HEK293T (cell line): ENCODE measurements at regions not wholly inside any gene's neighbourhood (a gene's known extent, or its start where the extent isn't known, plus 50 kb on each side); places are given as distances from the start of the nearest gene placed in this dataset.

Experiments used
- CTCF ChIA-PET: fragments of 350-600 bp; formaldehyde crosslinking; extraction: SDS; loops from one replicate; lab custom pipeline; 2021; ENCODE audit warnings: antibody characterized with exemption, inconsistent platforms; lab: Yijun Ruan, JAX
- POLR2A ChIA-PET: fragments of 350-600 bp; formaldehyde crosslinking; extraction: SDS; loops from one replicate; lab custom pipeline; 2020; ENCODE audit warnings: antibody characterized with exemption, inconsistent platforms; lab: Yijun Ruan, JAX
- DNase-seq: peaks from one replicate; pipeline ENCODE4 v3.0.0; 2012; ENCODE audit warnings: mixed read lengths; ENCODE audit errors: extremely low spot score
- ARNT ChIP-seq: fragments of 450-650 bp; IDR thresholded peaks from 2 replicates; pipeline ENCODE4 v1.6.1; 2017; ENCODE audit warnings: mild to moderate bottlenecking
- BHLHE40 ChIP-seq: fragments of 450-650 bp; IDR thresholded peaks from 2 replicates; pipeline ENCODE4 v1.6.1; 2016; ENCODE audit warnings: mild to moderate bottlenecking, moderate library complexity, borderline replicate concordance
- CTBP1 ChIP-seq: fragments of 450-650 bp; IDR thresholded peaks from 2 replicates; pipeline ENCODE4 v1.6.1; 2016; ENCODE audit warnings: borderline replicate concordance
- ELF4 ChIP-seq: fragments of 450-650 bp; IDR thresholded peaks from 2 replicates; pipeline ENCODE4 v1.6.1; 2017; ENCODE audit warnings: antibody characterized with exemption
- FOXA1 ChIP-seq: fragments of 450-650 bp; IDR thresholded peaks from 2 replicates; pipeline ENCODE4 v1.6.1; 2016; ENCODE audit warnings: mild to moderate bottlenecking
- FOXK2 ChIP-seq: fragments of 450-650 bp; IDR thresholded peaks from 2 replicates; pipeline ENCODE4 v1.6.1; 2016; ENCODE audit warnings: mild to moderate bottlenecking
- FOXM1 ChIP-seq: fragments of 450-650 bp; IDR thresholded peaks from 2 replicates; pipeline ENCODE4 v1.6.1; 2017; ENCODE audit warnings: mild to moderate bottlenecking, borderline replicate concordance
- HDGF ChIP-seq: fragments of 450-650 bp; IDR thresholded peaks from 2 replicates; pipeline ENCODE4 v1.6.1; 2017; ENCODE audit warnings: antibody characterized with exemption, borderline replicate concordance
- L3MBTL2 ChIP-seq: fragments of 450-650 bp; conservative IDR thresholded peaks from 2 replicates; pipeline ENCODE4 v1.6.1; 2016; ENCODE audit warnings: mild to moderate bottlenecking
- LEF1 ChIP-seq: fragments of 450-650 bp; IDR thresholded peaks from 2 replicates; pipeline ENCODE4 v1.6.1; 2017; ENCODE audit warnings: mild to moderate bottlenecking, borderline replicate concordance
- NFRKB ChIP-seq: fragments of 450-650 bp; IDR thresholded peaks from 2 replicates; pipeline ENCODE4 v1.6.1; 2016; ENCODE audit warnings: mild to moderate bottlenecking, moderate library complexity
- SP1 ChIP-seq: fragments of 450-650 bp; IDR thresholded peaks from 2 replicates; pipeline ENCODE4 v1.6.1; 2017
- SUZ12 ChIP-seq: fragments of 450-650 bp; IDR thresholded peaks from 2 replicates; pipeline ENCODE4 v1.6.1; 2016; ENCODE audit warnings: mild to moderate bottlenecking
- TARDBP ChIP-seq: fragments of 450-650 bp; IDR thresholded peaks from 2 replicates; pipeline ENCODE4 v1.6.1; 2016
- ZNF384 ChIP-seq: fragments of 450-650 bp; IDR thresholded peaks from 2 replicates; pipeline ENCODE4 v1.6.1; 2016
- TF ChIP-seq, protein P1 (sequence below): fragments of 450-650 bp; IDR thresholded peaks from 2 replicates; pipeline ENCODE4 v1.6.1; 2016

DNA sequence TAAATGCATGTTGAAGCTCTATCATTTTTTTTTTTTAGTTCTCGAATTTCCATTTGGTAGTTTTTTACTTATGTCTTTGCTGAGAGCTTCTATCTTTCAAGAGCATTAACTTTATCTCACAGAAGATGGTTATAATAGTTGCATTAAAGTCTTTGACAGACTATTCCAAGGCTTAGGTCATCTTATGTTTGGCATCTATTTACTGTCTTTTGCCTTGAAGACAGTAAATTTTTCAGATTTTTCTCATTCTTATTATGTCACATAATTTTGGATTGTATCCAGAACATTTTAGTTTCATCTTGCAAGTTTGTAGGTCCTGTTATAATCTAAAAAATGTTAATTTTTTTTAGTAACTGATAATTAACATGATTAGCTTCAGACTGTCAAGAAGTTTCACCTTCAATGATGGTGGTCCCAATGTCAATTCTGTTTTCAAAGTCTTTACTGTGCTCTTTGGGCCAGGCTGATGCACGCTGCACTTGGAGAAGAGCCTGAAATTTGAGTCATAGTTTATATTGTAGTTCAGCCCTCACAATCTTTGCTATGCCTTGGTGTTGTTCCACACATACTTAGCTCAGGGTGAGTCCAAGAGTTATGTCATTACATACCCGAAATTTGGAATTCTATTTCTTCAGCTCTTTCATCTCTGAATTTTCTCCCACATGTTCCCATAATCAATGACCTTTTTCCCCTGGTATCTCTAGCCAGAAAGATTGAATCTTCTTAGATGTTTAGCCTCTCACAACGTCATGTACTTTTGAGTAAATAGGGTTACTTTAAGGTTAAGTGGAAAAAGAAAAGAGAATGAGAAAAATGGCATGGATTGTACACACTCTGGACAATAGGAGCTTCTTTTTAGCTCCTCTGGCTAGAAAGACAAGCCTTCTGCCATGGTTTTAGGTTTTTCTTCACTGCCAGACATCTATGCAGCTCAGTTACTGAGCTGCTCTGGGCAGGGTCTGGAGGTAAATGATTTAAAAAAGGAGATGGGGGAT lies 110.3 kb upstream of the BTBD3 start:
- no peak for DNase-seq
- POLR2A ChIA-PET = no interaction called here
- CTCF ChIA-PET = no interaction called here
- TF ChIP-seq LEF1 = no peak
- TF ChIP-seq FOXK2 = no peak
- TF ChIP-seq, protein P1, sequence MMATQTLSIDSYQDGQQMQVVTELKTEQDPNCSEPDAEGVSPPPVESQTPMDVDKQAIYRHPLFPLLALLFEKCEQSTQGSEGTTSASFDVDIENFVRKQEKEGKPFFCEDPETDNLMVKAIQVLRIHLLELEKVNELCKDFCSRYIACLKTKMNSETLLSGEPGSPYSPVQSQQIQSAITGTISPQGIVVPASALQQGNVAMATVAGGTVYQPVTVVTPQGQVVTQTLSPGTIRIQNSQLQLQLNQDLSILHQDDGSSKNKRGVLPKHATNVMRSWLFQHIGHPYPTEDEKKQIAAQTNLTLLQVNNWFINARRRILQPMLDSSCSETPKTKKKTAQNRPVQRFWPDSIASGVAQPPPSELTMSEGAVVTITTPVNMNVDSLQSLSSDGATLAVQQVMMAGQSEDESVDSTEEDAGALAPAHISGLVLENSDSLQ = no peak
- no peak for TF ChIP-seq BHLHE40
- no peak for TF ChIP-seq SP1
- TF ChIP-seq ARNT = no peak
- no peak for TF ChIP-seq FOXM1
- TF ChIP-seq SUZ12 = no peak
- no peak for TF ChIP-seq HDGF
- TF ChIP-seq CTBP1 = no peak
- TF ChIP-seq TARDBP = no peak
- TF ChIP-seq ELF4 = no peak
- TF ChIP-seq L3MBTL2 = no peak
- TF ChIP-seq NFRKB = no peak
- no peak for TF ChIP-seq ZNF384
- TF ChIP-seq FOXA1 = no peak

- DNase-seq = no peak
- CTCF ChIA-PET = no interaction called here
- POLR2A ChIA-PET = no interaction called here
- no peak for TF ChIP-seq FOXM1
These were observed 108.9 kb upstream of the BTBD3 start for GRCh38 chr20:11808841-11809240.

DNA sequence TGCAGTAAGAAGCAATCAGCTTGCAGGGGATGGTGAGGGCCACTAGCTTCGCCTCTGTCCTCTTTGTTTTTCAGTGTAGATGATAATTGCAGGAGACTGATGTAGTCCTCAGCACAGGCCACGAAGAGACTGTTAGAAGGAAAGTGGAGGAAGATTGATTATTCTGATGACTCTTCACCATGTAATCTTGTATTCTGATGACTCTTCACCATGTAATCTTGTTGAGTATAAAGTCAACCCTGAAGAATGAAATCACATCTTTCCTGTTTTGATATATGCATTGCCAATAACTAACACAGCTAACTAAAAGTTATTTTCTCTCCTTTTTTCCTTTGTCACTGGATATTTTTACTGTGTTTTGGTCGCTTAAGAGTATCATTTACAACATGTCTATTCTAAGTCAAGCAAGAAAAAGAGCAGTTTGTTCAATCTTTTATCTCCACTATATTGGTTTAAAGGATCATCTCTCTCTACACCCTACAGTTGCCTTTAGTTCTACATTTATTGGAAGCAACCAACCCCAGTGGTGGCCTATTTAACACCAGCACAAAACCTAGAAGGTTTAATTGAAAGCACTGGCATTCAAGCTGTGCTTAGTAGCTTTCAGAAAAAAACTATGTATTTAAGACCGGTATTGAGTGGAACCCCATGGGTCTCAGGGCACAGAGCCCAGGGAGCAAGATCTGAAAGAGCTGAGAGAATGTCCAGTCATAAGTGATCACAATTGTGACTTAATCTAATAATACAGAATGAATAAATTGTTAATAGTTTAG lies 107.2 kb upstream of the BTBD3 start:
- TF ChIP-seq SUZ12 (no peak), BHLHE40 (no peak), NFRKB (no peak), FOXM1 (no peak), ARNT (no peak), ZNF384 (no peak), FOXA1 (no peak), TARDBP (no peak), LEF1 (no peak), CTBP1 (no peak), SP1 (no peak), HDGF (no peak), L3MBTL2 (no peak)
- TF ChIP-seq, protein P1 = no peak
- ChIA-PET POLR2A (no interaction called here), CTCF (no interaction called here)
- DNase-seq = no peak

GRCh38 chr20:11813106-11813890 lies 104.4 kb upstream of the BTBD3 start:
- ChIA-PET POLR2A (no interaction called here), CTCF (no interaction called here)
- TF ChIP-seq FOXM1 (no peak), L3MBTL2 (no peak), CTBP1 (no peak), SUZ12 (no peak), ELF4 (no peak), ARNT (no peak), TARDBP (no peak), HDGF (no peak), BHLHE40 (no peak), ZNF384 (no peak), SP1 (no peak)
- TF ChIP-seq, protein P1 = no peak
- DNase-seq = no peak

GRCh38 chr20:11814267-11814666 lies 103.4 kb upstream of the BTBD3 start:
- TF ChIP-seq ELF4 = no peak
- TF ChIP-seq L3MBTL2 = no peak
- TF ChIP-seq CTBP1 = no peak
- TF ChIP-seq SUZ12 = no peak
- TF ChIP-seq HDGF = no peak
- TF ChIP-seq TARDBP = no peak
- TF ChIP-seq, protein P1 = no peak
- TF ChIP-seq SP1 = no peak
- TF ChIP-seq NFRKB = no peak
- no peak for TF ChIP-seq FOXK2
- TF ChIP-seq FOXA1 = no peak
- TF ChIP-seq BHLHE40 = no peak
- no peak for TF ChIP-seq LEF1
- no peak for TF ChIP-seq ZNF384
- TF ChIP-seq FOXM1 = no peak
- no peak for TF ChIP-seq ARNT
- POLR2A ChIA-PET = no interaction called here
- no peak for DNase-seq
- CTCF ChIA-PET = no interaction called here
